IPS-NIHi11 (cell line): ENCODE measurements at regions not wholly inside any gene's neighbourhood (a gene's known extent, or its start where the extent isn't known, plus 50 kb on each side); places are given as distances from the start of the nearest gene placed in this dataset.
"Not testable (repeated sequence)": the region's sequence is repeated elsewhere in the genome, so short reads cannot be mapped to it uniquely, and the experiment has no call there.

Experiments
- DNase-seq: peaks from one replicate; pipeline ENCODE4 v3.0.0; 2012; ENCODE audit warnings: mixed read lengths, low spot score

GRCh38 chr17:77619851-77620250, 338.7 kb upstream of the TNRC6C start:
- DNase-seq, result no peak

DNA sequence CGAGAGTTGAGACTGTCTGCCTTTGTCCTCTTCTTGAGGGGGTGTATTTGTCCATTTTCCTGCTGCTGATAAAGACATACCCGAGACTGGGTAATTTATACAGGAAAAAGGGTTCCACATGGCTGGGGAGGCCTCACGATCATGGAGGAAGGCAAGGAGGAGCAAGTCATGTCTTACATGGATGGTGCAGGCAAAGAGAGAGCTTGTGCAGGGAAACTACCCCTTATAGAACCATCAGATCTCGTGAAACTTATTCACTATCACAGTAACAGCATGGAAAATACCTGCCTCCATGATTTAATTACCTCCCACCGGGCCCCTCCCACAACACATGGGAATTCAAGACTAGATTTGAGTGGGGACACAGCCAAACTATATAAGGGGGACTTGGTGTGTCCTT, 338.2 kb upstream of the TNRC6C start:
- no peak for DNase-seq

DNA sequence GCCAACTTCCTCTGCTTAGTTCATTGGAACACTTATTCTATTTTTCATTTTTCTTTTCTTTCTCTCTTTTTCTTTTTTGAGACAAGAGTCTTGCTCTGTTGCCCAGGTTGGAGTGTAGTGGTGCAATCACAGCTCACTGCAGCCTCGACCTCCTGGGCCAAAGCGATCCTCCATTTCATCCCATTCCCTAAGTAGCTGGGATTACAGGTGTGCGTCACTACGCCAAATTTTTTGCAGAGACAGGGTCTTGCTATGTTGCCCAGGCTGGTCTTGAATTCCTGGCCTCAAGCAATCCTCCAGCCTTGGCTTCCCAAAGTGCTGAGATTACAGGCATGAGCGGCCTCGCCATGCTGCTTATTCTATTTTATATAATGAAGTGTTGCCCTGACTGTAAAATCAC, 336.4 kb upstream of the TNRC6C start:
- DNase-seq, result not testable (repeated sequence)

- DNase-seq, result no peak
These were observed 335.9 kb upstream of the TNRC6C start for GRCh38 chr17:77622647-77623046.

DNA sequence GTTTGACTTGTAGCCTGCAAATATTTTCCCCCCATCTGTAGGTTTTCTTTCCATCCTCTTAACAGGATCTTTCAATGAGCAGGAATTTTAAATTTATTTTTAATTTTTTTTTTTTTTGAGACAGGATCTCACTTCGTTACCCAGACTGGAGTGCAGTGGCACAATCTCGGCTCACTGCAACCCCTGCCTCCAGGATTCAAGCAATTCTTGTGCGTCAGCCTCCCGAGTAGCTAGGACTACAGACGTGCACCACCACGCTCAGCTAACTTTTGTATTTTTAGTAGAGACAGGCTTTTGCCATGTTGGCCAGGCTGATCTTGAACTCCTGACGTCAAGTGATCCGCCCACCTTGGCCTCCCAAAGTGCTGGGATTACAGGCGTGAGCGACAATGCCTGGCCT, 335.2 kb upstream of the TNRC6C start:
- DNase-seq, result not testable (repeated sequence)

DNA sequence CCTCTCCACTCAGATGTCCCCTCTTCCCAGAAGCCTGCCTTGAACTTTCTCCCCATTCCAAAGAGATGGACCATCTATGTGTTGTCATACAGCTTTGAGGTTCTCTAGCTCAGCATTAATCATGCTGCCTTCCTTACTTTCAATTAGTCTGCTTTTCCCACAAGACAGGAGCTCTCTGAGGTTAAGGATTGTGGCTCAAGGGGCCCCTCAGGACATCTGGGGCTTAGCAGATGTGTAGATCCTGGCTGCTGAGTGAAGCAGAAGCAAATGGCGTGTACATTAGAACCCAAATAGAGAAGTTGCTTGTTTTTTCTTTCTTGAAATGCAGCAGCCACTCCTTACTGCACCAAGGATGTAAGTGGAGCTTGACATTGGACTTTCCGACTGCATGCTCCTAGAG, 330.5 kb upstream of the TNRC6C start:
- DNase-seq, result no peak

GRCh38 chr17:77629284-77629683, 329.2 kb upstream of the TNRC6C start:
- DNase-seq, result not testable (repeated sequence)

DNA sequence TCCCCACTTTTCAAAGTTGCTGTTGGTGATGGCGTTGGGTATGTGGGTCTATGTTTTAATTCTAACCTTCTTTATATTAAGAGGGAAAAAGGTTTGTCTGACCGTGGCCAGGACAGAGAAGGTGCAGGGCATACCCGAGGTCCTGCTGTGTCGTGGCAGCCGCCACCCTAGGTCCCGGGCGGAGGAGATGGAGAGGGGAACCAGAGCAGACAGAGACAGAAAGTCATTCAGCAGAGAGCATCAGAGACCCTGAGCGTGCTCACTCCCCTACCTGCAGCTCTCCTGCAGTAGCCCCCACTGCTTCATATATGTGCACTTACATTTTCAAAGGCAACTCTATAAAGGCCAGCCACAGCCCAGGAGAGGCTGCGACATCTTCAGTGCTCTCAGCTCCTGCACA, 327.2 kb upstream of the TNRC6C start:
- DNase-seq, result no peak

DNA sequence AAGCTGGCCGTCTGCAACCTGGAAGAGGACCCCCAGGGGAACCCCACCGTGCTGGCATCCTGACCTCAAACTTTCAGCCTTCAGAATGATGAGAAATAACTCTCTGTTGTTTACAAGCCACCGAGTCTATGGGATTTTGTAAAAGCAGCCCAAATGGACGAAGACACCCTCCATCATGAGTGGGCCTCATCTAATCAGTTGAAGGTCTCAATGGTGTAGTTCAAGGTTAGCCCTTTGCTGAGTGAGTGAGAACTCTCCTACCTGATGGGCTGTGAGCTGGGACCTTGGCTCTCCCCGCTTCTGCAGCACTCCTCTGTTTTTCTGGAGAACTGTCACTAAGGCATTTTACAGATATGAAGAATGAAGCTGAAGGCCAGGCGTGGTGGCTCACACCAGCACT, 325.9 kb upstream of the TNRC6C start:
- no peak for DNase-seq

DNA sequence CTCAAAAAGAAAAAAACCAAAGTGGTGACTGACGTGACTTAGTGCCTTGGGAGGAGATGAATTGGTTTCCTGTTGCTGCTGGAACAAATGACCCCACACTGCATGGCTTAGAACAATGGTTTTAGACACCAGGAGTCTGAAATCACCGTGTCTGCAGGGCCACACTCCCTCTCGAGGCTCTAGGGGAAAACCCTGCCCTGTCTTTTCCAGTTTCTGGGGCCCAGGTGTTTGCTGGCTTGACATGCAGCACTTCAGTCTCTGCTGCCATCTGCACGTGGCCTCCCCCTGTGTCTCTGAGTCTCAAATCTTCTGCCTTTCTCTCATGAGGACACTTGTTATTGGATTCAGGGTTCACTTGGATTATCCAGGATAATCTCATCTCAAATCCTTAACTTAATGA, 323.8 kb upstream of the TNRC6C start:
- no peak for DNase-seq

GRCh38 chr17:77635176-77635575, 323.3 kb upstream of the TNRC6C start:
- DNase-seq, result no peak

GRCh38 chr17:77635785-77636184, 322.7 kb upstream of the TNRC6C start:
- DNase-seq, result not testable (repeated sequence)

- DNase-seq, result no peak
These were observed 321.4 kb upstream of the TNRC6C start for GRCh38 chr17:77636835-77637817.

DNA sequence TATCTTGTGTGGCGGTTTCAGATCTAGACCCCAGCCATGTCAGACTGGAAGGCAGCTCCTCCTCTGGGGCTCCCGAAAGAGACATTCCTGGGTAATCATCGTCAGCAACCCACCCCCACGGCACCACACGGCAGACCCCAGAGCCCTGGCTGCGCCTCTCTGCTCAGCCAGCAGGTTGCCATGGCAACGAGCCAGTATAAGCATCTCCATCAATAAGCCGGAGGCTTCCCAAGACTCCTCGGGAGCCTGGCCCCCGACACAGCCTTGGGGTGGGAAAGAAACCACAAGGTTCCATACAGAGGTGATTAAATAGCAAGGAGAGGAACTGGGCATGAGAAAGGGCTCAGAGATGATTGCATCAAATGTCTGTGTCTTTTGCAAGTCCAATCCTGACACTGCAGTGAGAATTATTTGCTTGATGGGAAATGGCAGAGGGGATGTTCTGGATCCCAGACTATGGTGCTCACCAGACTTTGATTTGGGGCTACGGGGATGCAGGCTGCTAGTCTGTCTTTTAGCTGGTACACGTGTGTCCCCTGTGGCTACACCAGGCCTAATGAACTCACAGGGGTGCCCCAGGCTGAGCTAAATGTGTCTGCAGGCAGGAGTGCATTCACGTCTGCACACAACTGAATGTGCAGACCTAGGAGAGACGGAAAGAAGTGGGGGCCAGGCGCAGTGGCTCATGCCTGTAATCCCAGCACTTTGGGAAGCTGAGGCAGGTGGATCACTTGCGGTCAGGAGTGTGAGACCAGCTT, 320.5 kb upstream of the TNRC6C start:
- DNase-seq, result no peak

DNA sequence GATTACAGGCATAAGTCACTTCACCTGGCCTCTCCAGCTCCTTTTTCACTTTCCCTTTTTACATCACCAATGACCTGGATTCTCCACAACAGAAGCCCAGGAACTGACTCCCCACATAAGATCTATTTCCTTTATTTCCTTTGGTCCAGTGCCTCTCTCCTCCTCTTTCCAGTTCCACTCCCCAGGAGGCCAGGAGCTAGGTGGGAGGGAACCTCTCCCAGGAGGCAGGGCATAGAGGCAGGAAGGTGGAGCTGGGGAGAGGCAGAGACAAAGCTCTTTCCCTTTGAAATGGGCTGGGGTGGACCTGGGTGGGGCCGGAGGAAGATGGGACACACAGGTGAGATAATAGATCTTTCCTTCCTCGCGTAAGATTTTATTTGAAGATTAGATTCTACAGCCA, 318.3 kb upstream of the TNRC6C start:
- DNase-seq, result no peak

DNA sequence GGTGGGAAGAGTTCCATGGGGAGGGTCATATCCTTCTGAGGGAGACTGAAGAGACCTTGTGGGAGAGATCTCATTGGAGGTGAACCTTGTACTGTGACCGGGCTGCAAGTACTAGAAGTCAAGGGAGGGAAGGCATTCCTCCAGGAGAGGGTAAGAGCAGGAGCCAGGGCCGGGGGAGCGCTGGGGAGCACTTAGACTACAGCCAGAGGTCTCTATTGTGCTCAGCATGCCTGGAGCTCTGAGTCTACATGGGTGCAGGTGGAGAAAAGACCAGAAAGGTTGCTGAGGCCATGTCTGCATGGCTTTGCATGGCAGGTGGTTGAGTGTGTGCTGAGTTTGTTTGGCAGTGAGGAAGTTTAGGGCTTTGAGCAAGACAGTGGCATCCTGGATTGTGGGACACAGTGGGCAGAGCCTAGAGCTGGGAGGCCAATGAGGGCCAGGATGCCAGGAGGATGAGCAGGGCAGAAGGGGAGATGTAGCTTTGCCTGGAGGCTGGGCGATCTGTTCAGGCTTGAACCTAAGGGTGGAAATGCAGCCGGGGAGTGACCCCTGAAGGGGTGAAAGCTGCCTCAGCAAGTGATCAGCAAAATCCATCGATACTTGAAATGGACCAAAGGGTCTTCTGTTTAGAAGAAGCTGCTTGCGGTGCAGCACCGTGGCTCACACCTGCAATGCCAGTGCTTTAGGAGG, 317.4 kb upstream of the TNRC6C start:
- DNase-seq, result no peak

- no peak for DNase-seq
These were observed 316.8 kb upstream of the TNRC6C start for GRCh38 chr17:77641718-77642117.

- DNase-seq, result no peak
These were observed 314.1 kb upstream of the TNRC6C start for GRCh38 chr17:77644181-77645071.

- peak; percentile 63 for DNase-seq
These were observed 313.1 kb upstream of the TNRC6C start for GRCh38 chr17:77645072-77646045.

DNA sequence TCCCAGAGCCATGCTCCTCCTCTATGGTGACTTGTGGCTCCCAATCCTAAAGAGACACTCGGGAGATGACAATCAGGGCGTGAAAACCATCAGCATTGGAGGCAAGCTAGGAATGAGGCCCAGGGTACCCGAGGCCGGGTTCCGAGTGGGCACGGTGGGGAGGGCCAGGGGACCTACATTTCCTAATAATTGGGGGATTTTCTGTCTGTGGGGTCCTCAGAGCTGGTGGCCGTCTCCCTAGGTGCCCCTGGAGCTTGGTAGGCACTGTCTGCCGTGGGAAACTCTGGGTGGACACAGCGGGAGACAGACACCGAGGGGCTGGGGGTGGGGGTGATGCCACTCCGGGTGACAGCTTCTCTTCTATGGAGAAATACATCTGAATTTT, 312.5 kb upstream of the TNRC6C start:
- no peak for DNase-seq
